IMR-90 (cell line): ENCODE measurements at regions not wholly inside any gene's neighbourhood (a gene's known extent, or its start where the extent isn't known, plus 50 kb on each side); places are given as distances from the start of the nearest gene placed in this dataset.
A peak's percentile ranks its signal among the peaks of the same experiment; 100 is the strongest.

ENCODE experiments used
- ATAC-seq: fragments of 200-7000 bp; cut with Tn5 transposase; 2 replicates; pipeline ENCODE4 v1.9.1; 2020; ENCODE audit warnings: low read depth, mild to moderate bottlenecking, moderate library complexity
- BruUV-seq: library from RNA; stranded (reverse); fragments of 400-500 nt; replicated peaks from 2 replicates; lab custom pipeline; 2021; lab: Mats Ljungman, UMichigan
- CTCF ChIA-PET: fragments of 300-600 bp; formaldehyde crosslinking; extraction: SDS; loops from one replicate; lab custom pipeline; 2021; ENCODE audit warnings: antibody characterized with exemption; lab: Yijun Ruan, JAX
- POLR2A ChIA-PET: fragments of 300-600 bp; sonication (Branson Sonifier 250); formaldehyde crosslinking; loops from one replicate; lab custom pipeline; 2022; ENCODE audit warnings: antibody characterized with exemption; ENCODE audit not compliant: unreplicated experiment; lab: Charles Lee
- DNase-seq: peaks from one replicate; pipeline ENCODE4 v3.0.0; 2013
- H2AFZ ChIP-seq: replicated peaks from 2 replicates; pipeline ENCODE3; 2013; ENCODE audit warnings: low read length, mild to moderate bottlenecking; ENCODE audit not compliant: poor library complexity
- H2AK5ac ChIP-seq: 2 replicates; pipeline ENCODE4 v1.6.1; 2013; ENCODE audit warnings: low read depth, low read length, inconsistent platforms
- H2AK9ac ChIP-seq: replicated peaks from 2 replicates; pipeline ENCODE3; 2013; ENCODE audit warnings: mild to moderate bottlenecking, low read depth, low read length, moderate library complexity; ENCODE audit not compliant: poor library complexity
- H2BK120ac ChIP-seq: 2 replicates; pipeline ENCODE4 v1.6.1; 2013; ENCODE audit warnings: low read depth, low read length, inconsistent platforms
- H2BK15ac ChIP-seq: 3 replicates; pipeline ENCODE4 v1.6.1; 2013; ENCODE audit warnings: low read depth, low read length, inconsistent platforms
- H2BK20ac ChIP-seq: 2 replicates; pipeline ENCODE4 v1.6.1; 2013; ENCODE audit warnings: low read depth, mild to moderate bottlenecking, inconsistent platforms, low read length, moderate library complexity
- H2BK5ac ChIP-seq: 2 replicates; pipeline ENCODE4 v1.6.1; 2013; ENCODE audit warnings: mild to moderate bottlenecking, low read depth, low read length, inconsistent platforms; ENCODE audit not compliant: poor library complexity, severe bottlenecking
- H3K14ac ChIP-seq: replicated peaks from 2 replicates; pipeline ENCODE4 v1.6.1; 2013; ENCODE audit warnings: low read depth, low read length, inconsistent platforms
- H3K18ac ChIP-seq: 2 replicates; pipeline ENCODE4 v1.6.1; 2013; ENCODE audit warnings: low read depth, low read length, control low read depth
- H3K23ac ChIP-seq: 2 replicates; pipeline ENCODE4 v1.6.1; 2013; ENCODE audit warnings: low read depth, low read length, inconsistent platforms
- H3K27ac ChIP-seq: 2 replicates; pipeline ENCODE4 v1.5.1; 2013; ENCODE audit warnings: mild to moderate bottlenecking, control low read depth, low read length; ENCODE audit not compliant: insufficient read depth
- H3K27me3 ChIP-seq: 2 replicates; pipeline ENCODE4 v1.6.1; 2013; ENCODE audit warnings: low read length; ENCODE audit not compliant: control insufficient read depth, insufficient read depth
- H3K36me3 ChIP-seq: 2 replicates; pipeline ENCODE4 v1.6.1; 2013; ENCODE audit warnings: low read length, mixed read lengths; ENCODE audit not compliant: control insufficient read depth, insufficient read depth
- H3K4ac ChIP-seq: 2 replicates; pipeline ENCODE4 v1.6.1; 2013; ENCODE audit warnings: low read depth, low read length, inconsistent platforms
- H3K4me1 ChIP-seq: 2 replicates; pipeline ENCODE4 v1.6.1; 2013; ENCODE audit warnings: low read length, mixed read lengths; ENCODE audit not compliant: control insufficient read depth, insufficient read depth
- H3K4me2 ChIP-seq: 2 replicates; pipeline ENCODE4 v1.6.1; 2013; ENCODE audit warnings: low read depth, mild to moderate bottlenecking, control low read depth, low read length, moderate library complexity
- H3K4me3 ChIP-seq: 2 replicates; pipeline ENCODE4 v1.5.1; 2013; ENCODE audit warnings: low read depth, mild to moderate bottlenecking, control low read depth, low read length, moderate library complexity; ENCODE audit not compliant: insufficient read depth
- H3K56ac ChIP-seq: 2 replicates; pipeline ENCODE4 v1.6.1; 2013; ENCODE audit warnings: low read length, inconsistent platforms; ENCODE audit not compliant: insufficient read depth; ENCODE audit errors: extremely low read depth
- H3K79me1 ChIP-seq, 2 experiments: 2 replicates each; pipeline ENCODE4 v1.6.1; 2013; ENCODE audit warnings: low read length in 2 of 2, inconsistent platforms in 1 of 2, low read depth in 1 of 2
- H3K9ac ChIP-seq: 2 replicates; pipeline ENCODE4 v1.6.1; 2013; ENCODE audit warnings: low read depth, low read length, control low read depth
- H3K9me1 ChIP-seq: 2 replicates; pipeline ENCODE4 v1.6.1; 2013; ENCODE audit warnings: low read length, inconsistent platforms; ENCODE audit not compliant: insufficient read depth
- H3K9me3 ChIP-seq: 2 replicates; pipeline ENCODE4 v1.6.1; 2013; ENCODE audit warnings: low read length; ENCODE audit not compliant: control insufficient read depth, insufficient read depth
- H4K20me1 ChIP-seq: 2 replicates; pipeline ENCODE4 v1.6.1; 2013; ENCODE audit warnings: low read length, inconsistent platforms; ENCODE audit not compliant: insufficient read depth
- H4K5ac ChIP-seq: 2 replicates; pipeline ENCODE4 v1.6.1; 2013; ENCODE audit warnings: mild to moderate bottlenecking, low read depth, low read length, control low read depth
- H4K8ac ChIP-seq, 2 experiments: 2 replicates each; pipeline ENCODE4 v1.6.1; 2013; ENCODE audit warnings: low read depth in 2 of 2, low read length in 2 of 2, control low read depth in 1 of 2, inconsistent platforms in 1 of 2
- H4K91ac ChIP-seq: 2 replicates; pipeline ENCODE4 v1.6.1; 2013; ENCODE audit warnings: low read depth, low read length, inconsistent platforms; ENCODE audit not compliant: insufficient read depth
- CTCF ChIP-seq: conservative IDR thresholded peaks from 2 replicates; pipeline ENCODE4 v1.5.1; 2012; ENCODE audit warnings: mild to moderate bottlenecking, low read depth, low read length, improper control_type of control experiment
- FOS ChIP-seq: fragments of 150-350 bp; IDR thresholded peaks from 2 replicates; pipeline ENCODE4 v1.6.1; 2016; ENCODE audit warnings: low read depth, low read length
- POLR2A ChIP-seq: IDR thresholded peaks from 2 replicates; pipeline ENCODE4 v1.6.1; 2012; ENCODE audit warnings: mild to moderate bottlenecking, low read depth, low read length
- RAD21 ChIP-seq: IDR thresholded peaks from 2 replicates; pipeline ENCODE4 v1.6.1; 2012; ENCODE audit warnings: low read length, improper control_type of control experiment
- RFX5 ChIP-seq: IDR thresholded peaks from 2 replicates; pipeline ENCODE4 v1.8.0; 2012; ENCODE audit warnings: low read depth, mild to moderate bottlenecking, low read length, moderate library complexity
- WGBS, 2 experiments: methylation state at CpG; one replicate each; pipeline versions ENCODE4 v1.1.5 to v1.1.7; 2013; ENCODE audit warnings: missing lambda C conversion rate in 2 of 2; ENCODE audit not compliant: insufficient read length in 1 of 2; ENCODE audit errors: extremely low coverage in 2 of 2; 5-methylcytosine and 5-hydroxymethylcytosine counted together
- dilution Hi-C: fragments of 300-500 bp; cut with HindIII; formaldehyde crosslinking; loops from one replicate; pipeline ENCODE4 v1.14.3; 2018; ENCODE audit warnings: low sequenced_read_pairs; ENCODE audit not compliant: unreplicated experiment
- in situ Hi-C: fragments of 300-500 bp; cut with MboI; formaldehyde crosslinking; loops from 3 replicates; pipeline ENCODE4 v1.14.3; 2019; ENCODE audit warnings: low sequenced_read_pairs, inconsistent platforms, mixed read lengths
- intact Hi-C: fragments of 100-400 bp; cut with micrococcal nuclease; formaldehyde crosslinking; loops from 2 replicates; pipeline ENCODE4 v1.10.0; 2022

GRCh38 chr2:150339282-150339681, 148.2 kb downstream of the RND3 start:
- no peak overlapping the region for H3K23ac ChIP-seq
- no TSS peak for BruUV-seq

More at GRCh38 chr2:150339282-150339681, 148.2 kb downstream of the RND3 start:
- no peak overlapping the region for H4K91ac ChIP-seq
- ATAC-seq (no peak), DNase-seq (peak; percentile 10)
- H4K8ac ChIP-seq = no peak overlapping the region
- no peak overlapping the region for H2BK120ac ChIP-seq
- H2AK5ac ChIP-seq = no peak overlapping the region
- no peak overlapping the region for H2BK20ac ChIP-seq
- H3K14ac ChIP-seq = no peak overlapping the region
- dilution Hi-C loops (no loop called here), in situ Hi-C loops (no loop called here), intact Hi-C loops (no loop called here)
- H3K4me3 ChIP-seq = no peak overlapping the region
- H3K27ac ChIP-seq = no peak overlapping the region
- no peaks in the 10 kb centered on the region for H3K9me1 ChIP-seq
- 100% methylated on average over 1 of the region's 1 CpG; no CpG with 5 or more reads in 1 of the 2 experiments for WGBS, 2 experiments
- no peaks in the 10 kb centered on the region for H3K27me3 ChIP-seq
- H2BK5ac ChIP-seq = no peak overlapping the region
- ChIA-PET CTCF (no interaction called here), POLR2A (no interaction called here)
- no peaks in the 10 kb centered on the region for H3K36me3 ChIP-seq
- no peak overlapping the region for H3K56ac ChIP-seq
- H3K9ac ChIP-seq = no peak overlapping the region
- no peak overlapping the region for H2BK15ac ChIP-seq
- H3K79me1 ChIP-seq = no peaks in the 10 kb centered on the region
- H3K4ac ChIP-seq = no peak overlapping the region
- H2AK9ac ChIP-seq = no peak overlapping the region
- no peaks in the 10 kb centered on the region for H3K9me3 ChIP-seq
- no peak overlapping the region for H2AFZ ChIP-seq
- H3K4me1 ChIP-seq = no peaks in the 10 kb centered on the region
- H3K4me2 ChIP-seq = no peak overlapping the region
- no peak overlapping the region for H3K18ac ChIP-seq
- H4K20me1 ChIP-seq = no peaks in the 10 kb centered on the region
- TF ChIP-seq CTCF = no peak
- TF ChIP-seq RFX5 = no peak
- no peak for TF ChIP-seq RAD21
- no peak for TF ChIP-seq POLR2A
- TF ChIP-seq FOS = no peak
- H4K5ac ChIP-seq = no peak overlapping the region
